Duodenal mucosa (tissue), 2 donors: ENCODE measurements at regions not wholly inside any gene's neighbourhood (a gene's known extent, or its start where the extent isn't known, plus 50 kb on each side); places are given as distances from the start of the nearest gene placed in this dataset.

Source experiments
- H3K27ac ChIP-seq: one replicate; pipeline ENCODE4 v1.7.0; 2013; ENCODE audit warnings: low read depth, low read length
- H3K27me3 ChIP-seq, 2 donors: one replicate each; pipeline ENCODE4 v1.7.0; 2013; ENCODE audit warnings: low read length in 2 of 2, control low read depth in 1 of 2; ENCODE audit not compliant: insufficient read depth in 2 of 2, control insufficient read depth in 1 of 2
- H3K36me3 ChIP-seq, 2 donors: one replicate each; pipeline ENCODE4 v1.7.0; 2013; ENCODE audit warnings: low read length in 2 of 2, control low read depth in 1 of 2; ENCODE audit not compliant: insufficient read depth in 2 of 2, control insufficient read depth in 1 of 2
- H3K4me1 ChIP-seq, 2 donors: one replicate each; pipeline ENCODE4 v1.7.0; 2013; ENCODE audit warnings: low read length in 2 of 2, control low read depth in 1 of 2; ENCODE audit not compliant: insufficient read depth in 2 of 2, control insufficient read depth in 1 of 2
- H3K4me3 ChIP-seq, 2 donors: one replicate each; pipeline ENCODE4 v1.7.0; 2013; ENCODE audit warnings: low read length in 2 of 2, low read depth in 1 of 2
- H3K9ac ChIP-seq, 2 donors: one replicate each; pipeline ENCODE4 v1.7.0; 2013; ENCODE audit warnings: low read length in 2 of 2, low read depth in 1 of 2
- H3K9me3 ChIP-seq, 2 donors: one replicate each; pipeline ENCODE4 v1.7.0; 2013; ENCODE audit warnings: low read length in 2 of 2, control low read depth in 1 of 2; ENCODE audit not compliant: control insufficient read depth in 1 of 2

DNA sequence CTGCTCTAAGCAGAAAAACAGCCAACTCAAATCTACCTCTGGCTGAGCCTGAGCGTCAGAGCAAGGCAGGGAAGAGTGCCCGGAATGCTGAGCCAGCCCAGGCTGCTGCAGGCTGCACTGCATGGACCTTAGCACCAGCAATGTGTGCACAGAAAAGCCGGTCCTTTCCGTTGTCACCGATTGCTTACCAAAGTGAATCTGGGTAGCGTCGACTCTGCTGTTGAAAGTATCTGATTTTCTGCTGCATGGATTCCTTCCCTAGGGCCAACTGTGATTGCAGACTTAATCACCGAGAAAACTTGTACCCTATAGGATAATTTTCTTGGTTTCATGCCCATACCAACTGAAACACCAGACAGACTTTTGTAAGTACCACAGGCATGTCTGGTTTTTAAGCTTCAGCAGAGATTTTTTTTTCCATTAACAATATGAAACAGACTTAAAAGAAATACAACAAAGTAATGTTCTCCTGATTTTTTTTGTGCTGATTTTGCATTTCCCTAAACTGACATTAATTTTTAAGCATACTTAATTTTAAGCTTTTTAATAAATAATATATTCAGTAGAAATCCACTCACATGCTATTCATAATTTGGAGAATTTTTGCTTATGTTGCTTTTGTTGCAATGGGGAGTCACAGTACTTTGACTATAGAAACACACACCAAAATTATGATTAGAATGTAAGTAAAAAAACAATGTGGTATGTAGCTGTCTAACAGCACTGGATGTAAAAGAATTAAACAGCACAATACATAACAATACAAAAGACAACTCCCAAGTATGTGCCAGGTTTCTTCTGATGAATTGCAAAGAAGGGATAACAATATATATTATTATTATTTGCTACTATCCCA is 218.0 kb downstream of the THBS2 start:
- H3K4me1 ChIP-seq, result no peaks in the 10 kb centered on the region
- peaks cover 0 to 4% of the 10 kb centered on the region in 2 donors for H3K9me3 ChIP-seq
- H3K36me3 ChIP-seq, result no peaks in the 10 kb centered on the region
- no peak overlapping the region for H3K4me3 ChIP-seq
- no peaks in the 10 kb centered on the region for H3K27me3 ChIP-seq
- H3K9ac ChIP-seq, result no peak overlapping the region
- no peak overlapping the region for H3K27ac ChIP-seq

DNA sequence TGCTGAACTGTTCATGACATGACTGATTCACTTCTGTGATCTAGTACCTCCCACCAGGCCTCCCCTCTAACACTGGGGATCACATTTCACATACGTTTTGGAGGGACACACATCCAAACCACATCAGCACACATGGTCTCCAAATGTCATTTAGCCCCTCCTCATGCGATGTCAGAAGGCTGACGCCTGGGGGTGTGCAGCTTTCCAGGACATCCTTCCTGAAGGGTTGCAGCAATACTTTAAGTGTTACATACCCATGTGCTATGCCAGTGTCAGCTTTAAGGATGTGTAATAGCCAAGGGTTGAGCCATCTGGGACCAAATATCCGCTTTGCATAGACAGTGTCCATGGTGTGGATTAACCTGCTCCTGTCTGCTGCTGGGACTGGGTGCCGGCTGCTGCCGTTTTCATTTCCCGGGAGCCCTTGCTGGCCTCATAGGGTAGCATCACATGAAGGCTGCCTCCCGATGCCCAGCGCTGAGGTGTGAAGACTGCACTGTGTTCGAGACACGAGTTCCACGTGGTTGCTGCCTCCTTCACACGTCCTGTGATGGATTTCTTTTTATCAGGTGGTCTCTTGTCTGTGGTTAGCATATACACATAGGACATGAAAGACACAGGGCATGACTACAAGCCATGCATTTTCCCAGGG is 219.0 kb downstream of the THBS2 start:
- no peak overlapping the region for H3K27ac ChIP-seq

DNA sequence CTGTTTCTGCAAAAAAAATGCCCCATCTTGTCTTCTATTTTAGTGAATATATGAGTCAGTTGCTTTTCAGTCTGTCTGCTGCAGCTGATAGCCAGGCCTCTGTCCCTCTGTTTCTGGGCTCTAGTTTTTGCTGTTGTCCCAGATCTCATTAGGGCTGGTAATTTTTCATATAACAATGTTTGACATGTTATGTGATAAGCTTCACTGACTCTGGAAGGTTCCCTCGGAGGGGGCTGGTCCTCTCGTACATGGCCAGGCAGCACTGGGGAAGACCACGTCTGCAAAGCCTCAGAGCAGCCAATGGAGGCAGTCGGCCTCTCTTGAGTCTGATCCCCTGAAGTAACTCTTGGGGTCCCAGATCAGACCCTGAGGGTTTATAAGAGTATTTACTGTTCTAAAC is 223.8 kb downstream of the THBS2 start:
- no peaks in the 10 kb centered on the region for H3K9me3 ChIP-seq
- no peaks in the 10 kb centered on the region for H3K27me3 ChIP-seq
- no peak overlapping the region for H3K9ac ChIP-seq
- H3K36me3 ChIP-seq, result no peaks in the 10 kb centered on the region
- H3K27ac ChIP-seq, result no peak overlapping the region
- H3K4me1 ChIP-seq, result no peaks in the 10 kb centered on the region
- H3K4me3 ChIP-seq, result no peak overlapping the region

More for the DNA sequence above, 219.0 kb downstream of the THBS2 start:
- Histone ChIP-seq H3K9me3 (peaks cover 0 to 4% of the 10 kb centered on the region in 2 donors), H3K4me3 (no peak overlapping the region), H3K36me3 (no peaks in the 10 kb centered on the region), H3K4me1 (no peaks in the 10 kb centered on the region), H3K27me3 (no peaks in the 10 kb centered on the region), H3K9ac (no peak overlapping the region)

DNA sequence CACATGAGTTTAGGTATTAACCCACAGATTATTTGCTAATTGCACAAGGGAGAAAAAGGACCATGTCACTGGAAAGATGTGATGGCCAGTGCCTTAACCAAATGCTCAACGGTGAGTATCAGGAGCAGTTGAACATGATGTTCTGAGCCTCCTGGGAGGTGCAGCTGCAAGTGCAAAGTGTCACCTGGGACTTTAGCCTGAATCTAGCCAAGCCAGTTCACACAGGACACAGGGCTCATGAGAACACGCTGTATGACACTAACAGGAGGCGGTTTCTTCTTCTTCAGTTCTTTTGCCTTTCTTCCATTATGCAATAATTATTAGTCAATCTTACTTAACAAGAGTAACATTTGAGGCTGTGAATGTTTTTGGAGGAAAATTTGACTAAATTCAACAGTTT is 225.3 kb downstream of the THBS2 start:
- Histone ChIP-seq H3K36me3 (no peaks in the 10 kb centered on the region), H3K4me1 (no peaks in the 10 kb centered on the region), H3K27me3 (no peaks in the 10 kb centered on the region), H3K9ac (no peak overlapping the region), H3K4me3 (no peak overlapping the region), H3K27ac (no peak overlapping the region), H3K9me3 (no peaks in the 10 kb centered on the region)

DNA sequence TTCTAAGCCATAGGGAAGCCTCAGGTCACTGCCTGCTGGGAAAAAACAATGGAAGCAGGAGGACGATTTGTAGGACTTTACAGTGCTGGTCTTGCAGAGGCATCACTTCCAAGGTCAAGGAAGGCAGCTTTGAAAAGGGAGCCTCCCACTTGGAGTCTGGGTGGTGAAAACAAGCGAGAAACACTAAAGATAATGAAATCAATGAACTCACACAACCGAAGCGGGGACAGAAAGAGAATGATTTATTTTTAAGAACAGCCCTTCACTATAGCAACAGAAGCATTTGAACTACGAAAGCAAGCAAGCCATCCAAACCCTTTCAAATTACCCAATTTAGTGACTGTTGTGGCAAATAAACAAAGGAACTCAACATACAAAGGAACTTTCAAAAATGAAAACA is 227.5 kb downstream of the THBS2 start:
- H3K9me3 ChIP-seq, result no peaks in the 10 kb centered on the region
- no peak overlapping the region for H3K9ac ChIP-seq
- H3K4me3 ChIP-seq, result no peak overlapping the region
- H3K36me3 ChIP-seq, result no peaks in the 10 kb centered on the region
- no peaks in the 10 kb centered on the region for H3K27me3 ChIP-seq
- H3K4me1 ChIP-seq, result no peaks in the 10 kb centered on the region
- no peak overlapping the region for H3K27ac ChIP-seq

DNA sequence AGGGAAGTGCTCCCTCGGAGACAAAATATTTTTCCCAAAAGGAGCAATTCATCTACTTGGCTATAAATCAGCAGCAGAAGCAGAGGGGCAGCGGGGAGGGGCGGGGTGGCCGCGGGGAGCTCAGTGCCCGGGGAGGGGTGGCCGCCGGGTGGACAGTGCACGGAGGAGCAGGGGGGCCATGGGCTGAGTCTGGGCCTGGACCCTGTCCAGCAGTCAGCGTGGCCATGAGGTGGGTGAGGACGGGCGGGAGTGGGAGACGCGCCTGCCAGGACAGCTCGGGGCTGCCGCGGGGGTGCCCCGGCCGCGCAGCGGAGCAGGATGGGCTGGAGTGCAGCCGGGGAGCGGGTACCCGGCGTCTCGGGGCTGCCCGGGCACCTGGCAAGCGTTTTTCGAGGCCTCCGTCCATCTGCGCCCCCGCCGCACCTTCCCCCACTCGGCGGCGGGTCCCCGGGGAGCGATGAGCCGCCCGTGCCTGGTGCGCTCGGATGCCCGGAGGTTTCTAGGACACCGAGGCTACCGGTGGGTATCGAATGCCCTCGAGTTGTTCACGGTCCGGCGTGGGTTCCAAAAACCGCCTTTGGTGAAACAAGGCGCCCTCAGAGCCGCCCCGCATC is 229.5 kb downstream of the THBS2 start:
- Histone ChIP-seq H3K27me3 (no peaks in the 10 kb centered on the region), H3K9me3 (no peaks in the 10 kb centered on the region), H3K9ac (no peak overlapping the region), H3K4me3 (no peak overlapping the region), H3K27ac (no peak overlapping the region), H3K4me1 (peaks cover 0 to 6% of the 10 kb centered on the region in 2 donors), H3K36me3 (no peaks in the 10 kb centered on the region)

DNA sequence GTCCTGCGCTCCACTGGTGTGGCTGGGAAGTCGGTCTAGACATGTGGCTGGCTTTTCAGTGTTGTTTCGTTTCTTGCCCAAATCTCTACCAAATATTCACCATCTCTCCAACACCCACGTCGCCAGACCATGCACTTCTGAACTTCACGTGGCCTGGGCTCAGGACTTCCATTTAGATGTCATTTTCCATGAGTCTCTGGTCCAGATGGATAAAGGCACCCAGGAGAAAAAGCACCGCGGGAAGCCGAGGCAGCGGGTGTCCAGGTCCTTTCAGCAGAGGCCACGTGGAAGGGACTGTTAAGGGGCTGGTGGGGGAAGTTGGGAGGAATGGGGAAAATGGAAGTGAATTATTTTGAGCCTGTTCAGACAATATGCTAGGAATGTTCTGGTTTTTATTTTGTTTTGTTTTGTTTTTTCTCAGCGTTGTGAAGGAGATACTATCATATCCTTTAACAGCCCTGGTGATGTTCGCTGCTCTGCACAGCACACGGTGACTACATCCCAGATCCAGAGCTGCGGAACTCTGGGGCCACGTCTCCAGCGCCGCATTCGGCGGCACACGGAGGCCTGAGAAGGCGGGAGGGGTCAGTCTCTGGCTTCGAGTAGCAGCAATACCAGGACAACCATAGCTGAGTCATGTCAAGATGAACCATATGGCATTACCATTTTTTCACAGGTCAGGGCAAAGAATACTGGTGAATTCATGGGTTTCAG is 230.3 kb downstream of the THBS2 start:
- Histone ChIP-seq H3K36me3 (no peaks in the 10 kb centered on the region), H3K9me3 (no peaks in the 10 kb centered on the region), H3K27me3 (no peaks in the 10 kb centered on the region), H3K27ac (no peak overlapping the region), H3K9ac (no peak overlapping the region), H3K4me1 (peaks cover 0 to 6% of the 10 kb centered on the region in 2 donors), H3K4me3 (no peak overlapping the region)

DNA sequence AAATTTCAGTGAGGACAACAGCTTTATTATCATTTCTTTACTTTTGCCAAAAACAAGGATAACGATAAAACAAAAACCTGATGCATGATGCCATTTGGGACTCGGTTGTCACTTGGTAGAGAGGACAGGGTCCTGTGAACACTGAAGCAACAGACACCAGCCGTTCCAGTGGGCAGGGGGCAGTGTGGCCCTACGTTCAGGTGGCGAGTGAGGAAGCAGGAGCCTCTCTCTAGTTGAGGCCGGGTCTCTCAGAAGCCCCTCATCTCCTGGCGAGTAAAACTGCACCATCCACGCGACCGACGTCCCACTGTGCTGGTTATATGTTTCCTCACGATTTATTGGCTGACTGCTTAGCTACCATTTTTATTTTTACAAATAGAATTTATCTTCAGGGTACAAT is 231.6 kb downstream of the THBS2 start:
- H3K9ac ChIP-seq, result no peak overlapping the region
- no peaks in the 10 kb centered on the region for H3K36me3 ChIP-seq
- H3K27ac ChIP-seq, result no peak overlapping the region
- peaks cover 0 to under 1% of the 10 kb centered on the region in 2 donors for H3K9me3 ChIP-seq
- H3K4me1 ChIP-seq, result peaks cover 0 to 6% of the 10 kb centered on the region in 2 donors
- no peaks in the 10 kb centered on the region for H3K27me3 ChIP-seq
- no peak overlapping the region for H3K4me3 ChIP-seq

DNA sequence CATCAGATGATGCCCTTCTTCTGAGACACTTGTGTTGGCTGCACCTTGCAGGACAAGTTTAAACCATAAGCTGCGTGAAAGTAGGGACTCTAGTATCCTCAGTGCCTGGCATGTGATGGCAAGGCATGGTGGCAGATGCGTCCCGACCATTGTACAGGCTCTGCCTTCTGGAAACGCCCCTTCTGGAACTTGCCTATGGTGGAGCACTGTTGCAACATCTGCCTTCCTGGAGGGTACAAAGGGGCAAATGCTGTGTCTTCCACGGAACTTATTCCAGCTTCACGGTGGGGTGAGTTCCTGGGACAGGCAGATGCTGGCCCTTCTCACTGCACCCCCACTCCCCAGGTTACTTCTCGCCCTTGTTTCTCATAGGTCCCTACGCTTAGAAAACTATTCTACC is 232.8 kb downstream of the THBS2 start:
- Histone ChIP-seq H3K27me3 (no peaks in the 10 kb centered on the region), H3K4me1 (peaks cover 0 to 6% of the 10 kb centered on the region in 2 donors), H3K36me3 (no peaks in the 10 kb centered on the region), H3K27ac (no peak overlapping the region), H3K9me3 (peaks cover 0 to 3% of the 10 kb centered on the region in 2 donors), H3K4me3 (no peak overlapping the region), H3K9ac (no peak overlapping the region)
